ENCODE measurements at regions not wholly inside any gene's neighbourhood (a gene's known extent, or its start where the extent isn't known, plus 50 kb on each side); places are given as distances from the start of the nearest gene placed in this dataset.

DNA sequence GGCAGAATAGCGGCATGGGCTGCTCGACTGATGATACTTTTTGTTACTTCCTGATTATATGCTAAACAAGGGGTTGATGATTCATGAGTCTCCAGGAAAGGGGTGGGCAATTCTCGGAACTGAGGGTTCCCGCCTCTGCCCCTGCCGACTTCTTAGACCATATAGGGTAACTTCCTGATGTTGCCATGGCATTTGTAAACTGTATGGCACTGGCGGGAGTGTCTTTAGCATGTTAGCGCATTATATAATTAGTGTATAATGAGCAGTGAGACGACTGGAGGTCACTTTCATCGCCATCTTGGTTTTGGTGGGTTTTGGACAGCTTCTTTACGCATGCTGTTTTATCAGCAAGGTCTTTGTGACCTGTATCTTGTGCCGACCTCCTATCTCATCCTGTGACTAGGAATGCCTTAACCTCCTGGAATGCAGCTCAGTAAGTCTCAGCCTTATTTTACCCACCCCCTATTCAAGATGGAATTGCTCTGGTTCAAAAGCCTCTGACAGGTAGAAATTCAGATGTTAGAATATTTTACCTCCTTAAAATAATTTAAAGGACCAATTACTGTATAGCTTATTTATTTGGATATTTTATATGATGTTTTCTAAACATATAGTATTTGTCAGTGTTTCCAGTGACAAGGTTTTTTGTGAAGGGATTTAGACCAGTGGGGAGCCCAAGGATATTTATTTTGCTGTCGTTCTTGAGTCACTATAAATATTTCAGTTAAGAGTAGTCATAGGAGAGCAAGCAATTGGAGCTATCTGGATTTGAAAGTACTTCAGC, 90.1 kb upstream of the PIK3CG start:
- TF ChIP-seq, protein P1, sequence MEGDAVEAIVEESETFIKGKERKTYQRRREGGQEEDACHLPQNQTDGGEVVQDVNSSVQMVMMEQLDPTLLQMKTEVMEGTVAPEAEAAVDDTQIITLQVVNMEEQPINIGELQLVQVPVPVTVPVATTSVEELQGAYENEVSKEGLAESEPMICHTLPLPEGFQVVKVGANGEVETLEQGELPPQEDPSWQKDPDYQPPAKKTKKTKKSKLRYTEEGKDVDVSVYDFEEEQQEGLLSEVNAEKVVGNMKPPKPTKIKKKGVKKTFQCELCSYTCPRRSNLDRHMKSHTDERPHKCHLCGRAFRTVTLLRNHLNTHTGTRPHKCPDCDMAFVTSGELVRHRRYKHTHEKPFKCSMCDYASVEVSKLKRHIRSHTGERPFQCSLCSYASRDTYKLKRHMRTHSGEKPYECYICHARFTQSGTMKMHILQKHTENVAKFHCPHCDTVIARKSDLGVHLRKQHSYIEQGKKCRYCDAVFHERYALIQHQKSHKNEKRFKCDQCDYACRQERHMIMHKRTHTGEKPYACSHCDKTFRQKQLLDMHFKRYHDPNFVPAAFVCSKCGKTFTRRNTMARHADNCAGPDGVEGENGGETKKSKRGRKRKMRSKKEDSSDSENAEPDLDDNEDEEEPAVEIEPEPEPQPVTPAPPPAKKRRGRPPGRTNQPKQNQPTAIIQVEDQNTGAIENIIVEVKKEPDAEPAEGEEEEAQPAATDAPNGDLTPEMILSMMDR (conservative IDR thresholded peaks at IDR 0.05), result no peak
- Mint-ChIP-seq H3K9me3 (no peaks in the 10 kb centered on the region), H3K27me3 (no peaks in the 10 kb centered on the region), H3K36me3 (no peaks in the 10 kb centered on the region), H3K4me1 (ENCODE audit: unreplicated experiment) (no peaks in the 10 kb centered on the region), H3K27ac (no peak overlapping the region), H3K4me3 (no peak overlapping the region)
- DNase-seq (ENCODE audit: extremely low spot score, unreplicated experiment), result no peak

DNA sequence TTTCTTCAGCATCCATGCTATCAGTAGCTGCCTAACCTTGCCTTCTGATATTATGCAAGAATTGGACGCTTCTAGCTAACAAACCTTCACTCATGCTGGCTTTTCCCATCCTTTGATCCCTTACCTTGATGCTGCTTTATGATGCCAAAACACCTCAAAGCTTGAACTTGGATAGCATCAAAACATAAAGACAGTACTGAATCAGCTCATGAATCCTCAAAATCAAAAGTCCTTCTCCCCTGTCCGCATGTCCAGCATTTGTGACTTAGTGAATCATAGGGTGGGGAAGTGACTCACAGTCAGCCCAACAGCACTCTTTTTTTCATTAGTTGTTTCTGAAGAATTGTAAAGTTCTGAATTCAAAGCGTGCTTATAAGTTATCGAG, 89.5 kb upstream of the PIK3CG start:
- H3K4me1 Mint-ChIP-seq (ENCODE audit: unreplicated experiment), result no peaks in the 10 kb centered on the region

DNA sequence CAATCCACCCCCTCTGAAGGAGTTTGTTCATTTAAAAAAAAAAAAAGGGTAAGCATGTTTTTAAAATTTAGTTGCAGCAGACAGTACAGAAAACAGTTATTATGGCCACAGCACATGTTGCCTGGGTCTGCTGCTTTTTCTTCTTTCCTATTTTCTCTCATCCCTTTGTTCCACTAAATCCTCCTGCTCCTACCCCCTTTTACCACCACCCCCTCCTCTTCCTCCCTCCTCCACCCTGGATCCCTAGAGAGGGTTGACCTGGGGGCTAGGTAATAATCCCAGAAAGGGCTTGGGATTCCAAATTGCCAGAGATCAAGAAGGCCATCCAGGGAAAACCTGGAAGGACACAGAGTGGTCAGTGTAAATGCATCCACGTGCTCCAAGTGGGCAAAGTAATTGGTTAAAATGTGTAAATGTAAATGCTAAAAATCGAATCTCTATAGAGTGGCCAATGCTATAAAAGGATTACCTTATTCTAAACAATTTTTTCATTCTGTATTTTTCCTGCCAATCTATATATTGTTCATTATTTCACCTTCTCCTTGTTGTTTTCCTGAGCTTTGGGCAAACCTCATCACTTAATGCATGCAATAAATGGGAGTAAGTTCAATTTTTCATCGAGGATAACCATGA, 89.0 kb upstream of the PIK3CG start:
- H3K4me1 Mint-ChIP-seq (ENCODE audit: unreplicated experiment), result no peaks in the 10 kb centered on the region
- no peak overlapping the region for H3K27ac Mint-ChIP-seq
- no peaks in the 10 kb centered on the region for H3K36me3 Mint-ChIP-seq
- no peak overlapping the region for H3K4me3 Mint-ChIP-seq
- no peak for DNase-seq (ENCODE audit: extremely low spot score, unreplicated experiment)
- TF ChIP-seq, protein P1 (conservative IDR thresholded peaks at IDR 0.05), result no peak
- no peaks in the 10 kb centered on the region for H3K27me3 Mint-ChIP-seq
- no peaks in the 10 kb centered on the region for H3K9me3 Mint-ChIP-seq

More for the DNA sequence above, 89.5 kb upstream of the PIK3CG start:
- no peak for DNase-seq (ENCODE audit: extremely low spot score, unreplicated experiment)
- H3K9me3 Mint-ChIP-seq, result no peaks in the 10 kb centered on the region
- no peaks in the 10 kb centered on the region for H3K27me3 Mint-ChIP-seq
- H3K27ac Mint-ChIP-seq, result no peak overlapping the region
- no peaks in the 10 kb centered on the region for H3K36me3 Mint-ChIP-seq
- TF ChIP-seq, protein P1 (conservative IDR thresholded peaks at IDR 0.05), result no peak
- no peak overlapping the region for H3K4me3 Mint-ChIP-seq

- no peak for DNase-seq (ENCODE audit: extremely low spot score, unreplicated experiment)
- Mint-ChIP-seq H3K4me1 (ENCODE audit: unreplicated experiment) (no peaks in the 10 kb centered on the region), H3K4me3 (no peak overlapping the region), H3K9me3 (no peaks in the 10 kb centered on the region), H3K27ac (no peak overlapping the region), H3K36me3 (no peaks in the 10 kb centered on the region), H3K27me3 (no peaks in the 10 kb centered on the region)
- TF ChIP-seq, protein P1 (conservative IDR thresholded peaks at IDR 0.05), result no peak
Measured at GRCh38 chr7:106776618-106777347, 88.3 kb upstream of the PIK3CG start.

- H3K4me3 Mint-ChIP-seq, result no peak overlapping the region
- H3K36me3 Mint-ChIP-seq, result no peaks in the 10 kb centered on the region
- TF ChIP-seq, protein P1 (conservative IDR thresholded peaks at IDR 0.05), result no peak
- H3K4me1 Mint-ChIP-seq (ENCODE audit: unreplicated experiment), result no peaks in the 10 kb centered on the region
- no peaks in the 10 kb centered on the region for H3K9me3 Mint-ChIP-seq
- H3K27me3 Mint-ChIP-seq, result no peaks in the 10 kb centered on the region
- no peak for DNase-seq (ENCODE audit: extremely low spot score, unreplicated experiment)
- no peak overlapping the region for H3K27ac Mint-ChIP-seq
Measured at GRCh38 chr7:106777674-106778299, 87.3 kb upstream of the PIK3CG start.
